ENCODE measurements at regions not wholly inside any gene's neighbourhood (a gene's known extent, or its start where the extent isn't known, plus 50 kb on each side); places are given as distances from the start of the nearest gene placed in this dataset.

DNA sequence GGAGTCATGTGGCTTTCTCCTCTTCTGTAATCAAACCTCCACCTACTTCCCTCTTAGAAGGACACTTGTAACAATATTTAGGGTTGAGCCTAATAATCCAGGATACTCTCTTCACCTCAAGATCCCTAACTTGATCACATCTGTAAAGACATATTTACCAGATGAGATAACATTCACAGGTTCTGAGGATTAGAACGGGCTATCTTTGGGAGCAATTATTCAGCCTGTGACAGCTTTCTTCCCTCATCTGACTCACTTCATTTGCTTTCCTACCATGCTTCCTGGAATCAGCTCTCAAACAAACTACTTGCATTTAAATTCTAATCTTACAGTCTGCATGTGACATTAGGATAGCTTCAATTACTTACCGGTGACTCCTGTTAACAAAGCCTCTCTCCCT is 133.5 kb upstream of the NDST3 start:
- 57% methylated on average over 2 of the region's 2 CpGs for WGBS (ENCODE audit: low lambda C conversion rate)
- Histone ChIP-seq H3F3A (replicated peaks; ENCODE audit: insufficient read depth) (no peaks in the 10 kb centered on the region), H4K20me1 (ENCODE audit: insufficient read depth) (no peaks in the 10 kb centered on the region), H3K36me3 (replicated peaks in 1 of 2; ENCODE audit: control insufficient read depth in 1 of 2, insufficient read depth in 2 of 2, low read length in 1 of 2) (no peaks in the 10 kb centered on the region), H3K9me3 (no peaks in the 10 kb centered on the region), H2AFZ (ENCODE audit: low read depth) (no peak overlapping the region), H3K9ac (no peak overlapping the region), H3K79me2 (ENCODE audit: insufficient read depth) (no peaks in the 10 kb centered on the region), H3K4me3 (ENCODE audit: low read depth in 2 of 2, low read length in 1 of 2) (no peak overlapping the region), H3K9me2 (no peaks in the 10 kb centered on the region), H3K4me2 (no peak overlapping the region), H3K27me3 (ENCODE audit: insufficient read depth) (no peaks in the 10 kb centered on the region), H3K27ac (ENCODE audit: low read depth in 2 of 2, low read length in 1 of 2) (no peak overlapping the region), H3K4me1 (ENCODE audit: control insufficient read depth in 1 of 2, insufficient read depth in 2 of 2, low read depth in 1 of 2, low read length in 1 of 2) (no peaks in the 10 kb centered on the region; a peak in 1 of 4 replicates)
- DNase-seq: no peak
- ChIA-PET CTCF (interaction anchor here (0.6 kb wide), 1 partner anchor 521 kb away, joined by 3 read pairs; no protein-coding TSS in a partner anchor), POLR2A (no interaction called here)
- TF ChIP-seq YY1 (IDR thresholded peaks at IDR 0.05; ENCODE audit: low read depth) (no peak), GABPA (IDR thresholded peaks at IDR 0.05; ENCODE audit: low read depth) (no peak), TAF1 (IDR thresholded peaks at IDR 0.05; ENCODE audit: borderline replicate concordance, low read depth, low read length) (no peak), FOXM1 (IDR thresholded peaks at IDR 0.05; ENCODE audit: low read depth) (no peak), TCF12 (IDR thresholded peaks at IDR 0.05) (no peak), POLR2AphosphoS5 (IDR thresholded peaks at IDR 0.05; ENCODE audit: low read depth, low read length) (no peak), RAD21 (IDR thresholded peaks at IDR 0.05; ENCODE audit: low read length) (no peak), JUND (IDR thresholded peaks at IDR 0.05) (no peak), NFIC (IDR thresholded peaks at IDR 0.05; ENCODE audit: borderline replicate concordance) (no peak), FOXJ3 (CRISPR knock-in tag; IDR thresholded peaks at IDR 0.05) (no peak), TEAD4 (IDR thresholded peaks at IDR 0.05; ENCODE audit: borderline replicate concordance, insufficient read depth) (no peak), SIN3A (IDR thresholded peaks at IDR 0.05; ENCODE audit: borderline replicate concordance, low read depth, low read length) (no peak)
- TF ChIP-seq, protein P1, sequence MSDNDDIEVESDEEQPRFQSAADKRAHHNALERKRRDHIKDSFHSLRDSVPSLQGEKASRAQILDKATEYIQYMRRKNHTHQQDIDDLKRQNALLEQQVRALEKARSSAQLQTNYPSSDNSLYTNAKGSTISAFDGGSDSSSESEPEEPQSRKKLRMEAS (IDR thresholded peaks at IDR 0.05; ENCODE audit: low read depth): no peak
- TF ChIP-seq, protein P2, sequence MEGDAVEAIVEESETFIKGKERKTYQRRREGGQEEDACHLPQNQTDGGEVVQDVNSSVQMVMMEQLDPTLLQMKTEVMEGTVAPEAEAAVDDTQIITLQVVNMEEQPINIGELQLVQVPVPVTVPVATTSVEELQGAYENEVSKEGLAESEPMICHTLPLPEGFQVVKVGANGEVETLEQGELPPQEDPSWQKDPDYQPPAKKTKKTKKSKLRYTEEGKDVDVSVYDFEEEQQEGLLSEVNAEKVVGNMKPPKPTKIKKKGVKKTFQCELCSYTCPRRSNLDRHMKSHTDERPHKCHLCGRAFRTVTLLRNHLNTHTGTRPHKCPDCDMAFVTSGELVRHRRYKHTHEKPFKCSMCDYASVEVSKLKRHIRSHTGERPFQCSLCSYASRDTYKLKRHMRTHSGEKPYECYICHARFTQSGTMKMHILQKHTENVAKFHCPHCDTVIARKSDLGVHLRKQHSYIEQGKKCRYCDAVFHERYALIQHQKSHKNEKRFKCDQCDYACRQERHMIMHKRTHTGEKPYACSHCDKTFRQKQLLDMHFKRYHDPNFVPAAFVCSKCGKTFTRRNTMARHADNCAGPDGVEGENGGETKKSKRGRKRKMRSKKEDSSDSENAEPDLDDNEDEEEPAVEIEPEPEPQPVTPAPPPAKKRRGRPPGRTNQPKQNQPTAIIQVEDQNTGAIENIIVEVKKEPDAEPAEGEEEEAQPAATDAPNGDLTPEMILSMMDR (IDR thresholded peaks at IDR 0.05): no peak

DNA sequence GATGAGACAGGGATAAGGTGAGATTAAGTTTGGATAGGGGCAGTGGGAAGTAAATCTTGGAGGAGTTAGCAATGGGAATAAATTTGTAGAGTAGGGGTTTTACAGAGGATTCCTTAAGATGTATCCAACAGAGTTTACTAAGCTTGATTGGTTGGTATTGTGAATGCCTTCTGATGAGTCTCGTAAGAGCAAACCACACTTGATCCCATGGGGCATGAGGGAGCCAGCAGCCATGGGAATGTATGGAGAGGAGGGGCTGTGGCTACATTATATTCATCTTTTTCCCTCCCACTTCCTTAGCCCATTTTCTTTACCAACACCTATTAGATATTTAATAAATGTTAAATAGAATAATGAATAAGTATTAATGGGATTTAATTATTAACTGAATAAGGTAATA is 126.6 kb upstream of the NDST3 start:
- H3K27ac ChIP-seq (ENCODE audit: low read depth in 2 of 2, low read length in 1 of 2): no peak overlapping the region
- H3K9me2 ChIP-seq: no peaks in the 10 kb centered on the region
- no peaks in the 10 kb centered on the region for H3K79me2 ChIP-seq (ENCODE audit: insufficient read depth)
- no peak overlapping the region for H2AFZ ChIP-seq (ENCODE audit: low read depth)
- no peaks in the 10 kb centered on the region for H3F3A ChIP-seq (replicated peaks; ENCODE audit: insufficient read depth)
- H3K9me3 ChIP-seq: no peaks in the 10 kb centered on the region
- no peaks in the 10 kb centered on the region for H3K4me1 ChIP-seq (ENCODE audit: control insufficient read depth in 1 of 2, insufficient read depth in 2 of 2, low read depth in 1 of 2, low read length in 1 of 2)
- H3K27me3 ChIP-seq (ENCODE audit: insufficient read depth): no peaks in the 10 kb centered on the region
- no peak overlapping the region for H3K9ac ChIP-seq
- no peak overlapping the region for H3K4me2 ChIP-seq
- POLR2A ChIA-PET: no interaction called here
- H3K36me3 ChIP-seq (replicated peaks in 1 of 2; ENCODE audit: control insufficient read depth in 1 of 2, insufficient read depth in 2 of 2, low read length in 1 of 2): no peaks in the 10 kb centered on the region
- H3K4me3 ChIP-seq (ENCODE audit: low read depth in 2 of 2, low read length in 1 of 2): no peak overlapping the region
- no peaks in the 10 kb centered on the region for H4K20me1 ChIP-seq (ENCODE audit: insufficient read depth)
- DNase-seq: no peak
- CTCF ChIA-PET: no interaction called here
- 53% methylated on average over 1 of the region's 1 CpG for WGBS (ENCODE audit: low lambda C conversion rate)
- TF ChIP-seq SMC3 (IDR thresholded peaks at IDR 0.05; ENCODE audit: low read depth, low read length): no peak
- no peak for TF ChIP-seq FOXM1 (IDR thresholded peaks at IDR 0.05; ENCODE audit: low read depth)
- TF ChIP-seq, protein P3, sequence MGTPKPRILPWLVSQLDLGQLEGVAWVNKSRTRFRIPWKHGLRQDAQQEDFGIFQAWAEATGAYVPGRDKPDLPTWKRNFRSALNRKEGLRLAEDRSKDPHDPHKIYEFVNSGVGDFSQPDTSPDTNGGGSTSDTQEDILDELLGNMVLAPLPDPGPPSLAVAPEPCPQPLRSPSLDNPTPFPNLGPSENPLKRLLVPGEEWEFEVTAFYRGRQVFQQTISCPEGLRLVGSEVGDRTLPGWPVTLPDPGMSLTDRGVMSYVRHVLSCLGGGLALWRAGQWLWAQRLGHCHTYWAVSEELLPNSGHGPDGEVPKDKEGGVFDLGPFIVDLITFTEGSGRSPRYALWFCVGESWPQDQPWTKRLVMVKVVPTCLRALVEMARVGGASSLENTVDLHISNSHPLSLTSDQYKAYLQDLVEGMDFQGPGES (IDR thresholded peaks at IDR 0.05; ENCODE audit: low read depth, low read length): no peak
- TF ChIP-seq MXI1 (IDR thresholded peaks at IDR 0.05; ENCODE audit: low read depth, low read length): no peak
- TF ChIP-seq, protein P4, sequence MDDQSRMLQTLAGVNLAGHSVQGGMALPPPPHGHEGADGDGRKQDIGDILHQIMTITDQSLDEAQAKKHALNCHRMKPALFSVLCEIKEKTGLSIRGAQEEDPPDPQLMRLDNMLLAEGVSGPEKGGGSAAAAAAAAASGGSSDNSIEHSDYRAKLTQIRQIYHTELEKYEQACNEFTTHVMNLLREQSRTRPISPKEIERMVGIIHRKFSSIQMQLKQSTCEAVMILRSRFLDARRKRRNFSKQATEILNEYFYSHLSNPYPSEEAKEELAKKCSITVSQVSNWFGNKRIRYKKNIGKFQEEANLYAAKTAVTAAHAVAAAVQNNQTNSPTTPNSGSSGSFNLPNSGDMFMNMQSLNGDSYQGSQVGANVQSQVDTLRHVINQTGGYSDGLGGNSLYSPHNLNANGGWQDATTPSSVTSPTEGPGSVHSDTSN (IDR thresholded peaks at IDR 0.05): no peak
- TF ChIP-seq, protein P5, sequence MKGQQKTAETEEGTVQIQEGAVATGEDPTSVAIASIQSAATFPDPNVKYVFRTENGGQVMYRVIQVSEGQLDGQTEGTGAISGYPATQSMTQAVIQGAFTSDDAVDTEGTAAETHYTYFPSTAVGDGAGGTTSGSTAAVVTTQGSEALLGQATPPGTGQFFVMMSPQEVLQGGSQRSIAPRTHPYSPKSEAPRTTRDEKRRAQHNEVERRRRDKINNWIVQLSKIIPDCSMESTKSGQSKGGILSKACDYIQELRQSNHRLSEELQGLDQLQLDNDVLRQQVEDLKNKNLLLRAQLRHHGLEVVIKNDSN (IDR thresholded peaks at IDR 0.05; ENCODE audit: borderline replicate concordance, low read depth): no peak
- no peak for TF ChIP-seq TCF12 (IDR thresholded peaks at IDR 0.05)
- TF ChIP-seq MEF2A (IDR thresholded peaks at IDR 0.05; ENCODE audit: borderline replicate concordance, low read depth): no peak
- no peak for TF ChIP-seq NFIC (IDR thresholded peaks at IDR 0.05; ENCODE audit: borderline replicate concordance)
- TF ChIP-seq, protein P2 (IDR thresholded peaks at IDR 0.05): no peak
- TF ChIP-seq YY1 (IDR thresholded peaks at IDR 0.05; ENCODE audit: low read depth): no peak
- no peak for TF ChIP-seq RXRA (IDR thresholded peaks at IDR 0.05; ENCODE audit: borderline replicate concordance, low read depth)

All from SK-N-SH (cell line).